H1 (cell line): ENCODE measurements at regions not wholly inside any gene's neighbourhood (a gene's known extent, or its start where the extent isn't known, plus 50 kb on each side); places are given as distances from the start of the nearest gene placed in this dataset.

Experiments used
- CTCF ChIA-PET: fragments of 300-600 bp; sonication (Branson Sonifier 250); formaldehyde crosslinking; loops from one replicate; lab custom pipeline; 2021; ENCODE audit not compliant: partially characterized antibody; lab: Charles Lee
- POLR2A ChIA-PET: fragments of 300-600 bp; sonication (Branson Sonifier 250); formaldehyde crosslinking; loops from one replicate; lab custom pipeline; 2021; ENCODE audit warnings: inconsistent platforms; ENCODE audit not compliant: partially characterized antibody; lab: Charles Lee
- DNase-seq, 2 experiments: peaks; one replicate each; pipeline versions ENCODE4 v3.0.0 to v3.0.0-alpha.2; 2010 to 2022; ENCODE audit warnings: low spot score in 2 of 2, low read depth in 1 of 2, mixed read lengths in 1 of 2
- FAIRE-seq: peaks from 2 replicates; lab custom pipeline; 2011; peaks lifted over from hg19 to GRCh38; lab: Jason Lieb, UNC
- H2AFZ ChIP-seq: 2 replicates; pipeline ENCODE4 v1.8.1; 2012; ENCODE audit warnings: low read length, inconsistent platforms
- H2AK5ac ChIP-seq: 2 replicates; pipeline ENCODE4 v1.6.1; 2013; ENCODE audit warnings: low read depth, low read length
- H2BK120ac ChIP-seq: replicated peaks from 2 replicates; pipeline ENCODE3; 2013; ENCODE audit warnings: low read depth, low read length, inconsistent platforms
- H2BK12ac ChIP-seq: 2 replicates; pipeline ENCODE4 v1.6.1; 2013; ENCODE audit warnings: low read depth, low read length
- H2BK15ac ChIP-seq: 2 replicates; pipeline ENCODE4 v1.6.1; 2013; ENCODE audit warnings: low read length
- H2BK20ac ChIP-seq: 2 replicates; pipeline ENCODE4 v1.6.1; 2013; ENCODE audit warnings: low read length
- H2BK5ac ChIP-seq: 2 replicates; pipeline ENCODE4 v1.6.1; 2013; ENCODE audit warnings: low read depth, low read length
- H3K14ac ChIP-seq: 2 replicates; pipeline ENCODE4 v1.6.1; 2013; ENCODE audit warnings: inconsistent platforms; ENCODE audit not compliant: insufficient read length
- H3K18ac ChIP-seq: 2 replicates; pipeline ENCODE4 v1.6.1; 2013; ENCODE audit warnings: low read length; ENCODE audit errors: extremely low read depth
- H3K23ac ChIP-seq: 2 replicates; pipeline ENCODE4 v1.6.1; 2013; ENCODE audit warnings: inconsistent platforms; ENCODE audit not compliant: insufficient read length
- H3K23me2 ChIP-seq: 2 replicates; pipeline ENCODE4 v1.6.1; 2013; ENCODE audit warnings: low read depth, low read length
- H3K27ac ChIP-seq: 2 replicates; pipeline ENCODE4 v1.6.1; 2011; ENCODE audit warnings: low read depth, low read length, inconsistent platforms
- H3K27me3 ChIP-seq, 4 experiments: replicated peaks in 1 of 4; 1 replicate in 1 of 4; 2 replicates in 3 of 4; pipeline versions ENCODE4 v1.6.1 to v1.8.1; 2011 to 2013; ENCODE audit warnings: low read length in 3 of 4, mild to moderate bottlenecking in 3 of 4, inconsistent platforms in 2 of 4, mixed read lengths in 2 of 4, moderate library complexity in 1 of 4; ENCODE audit not compliant: control insufficient read depth in 3 of 4, insufficient read depth in 3 of 4; ENCODE audit errors: extremely low read depth in 1 of 4
- H3K36me3 ChIP-seq, 4 experiments: 2 replicates each; pipeline versions ENCODE4 v1.6.1 to v1.8.1; 2011 to 2013; ENCODE audit warnings: mild to moderate bottlenecking in 4 of 4, low read length in 3 of 4, moderate library complexity in 2 of 4, control low read depth in 1 of 4, inconsistent platforms in 1 of 4; ENCODE audit not compliant: insufficient read depth in 4 of 4, control insufficient read depth in 2 of 4
- H3K4ac ChIP-seq: replicated peaks from 2 replicates; pipeline ENCODE3; 2013; ENCODE audit warnings: low read length, low read depth, mixed read lengths, inconsistent platforms; ENCODE audit not compliant: insufficient read length
- H3K4me1 ChIP-seq, 4 experiments: replicated peaks in 1 of 4; 1 replicate in 1 of 4; 2 replicates in 3 of 4; pipeline versions ENCODE4 v1.6.1 to v1.8.1; 2011 to 2013; ENCODE audit warnings: low read length in 3 of 4, inconsistent platforms in 2 of 4, mixed read lengths in 1 of 4; ENCODE audit not compliant: insufficient read depth in 4 of 4, control insufficient read depth in 3 of 4
- H3K4me2 ChIP-seq, 2 experiments: 2 replicates each; pipeline versions ENCODE4 v1.6.1 to v1.8.1; 2011 to 2013; ENCODE audit warnings: low read depth in 2 of 2, low read length in 2 of 2, control low read depth in 1 of 2, inconsistent platforms in 1 of 2, mild to moderate bottlenecking in 1 of 2; ENCODE audit not compliant: insufficient read depth in 1 of 2
- H3K4me3 ChIP-seq, 4 experiments: fragments of 200-600, 300-600 bp in 1 of 4; sonication (generic), shearing (Covaris generic), sonication (Bioruptor Twin) in 1 of 4; 2 replicates each; pipeline versions ENCODE4 v1.5.1 to v1.8.1; 2011 to 2016; ENCODE audit warnings: low read length in 4 of 4, low read depth in 3 of 4, control low read depth in 2 of 4, inconsistent platforms in 2 of 4, mild to moderate bottlenecking in 2 of 4, mixed read lengths in 1 of 4, moderate library complexity in 1 of 4; ENCODE audit not compliant: insufficient read depth in 2 of 4; ENCODE audit errors: extremely low read depth in 1 of 4
- H3K56ac ChIP-seq: replicated peaks from 2 replicates; pipeline ENCODE3; 2013; ENCODE audit warnings: low read depth, mild to moderate bottlenecking, mixed read lengths, low read length, inconsistent platforms; ENCODE audit not compliant: insufficient read length
- H3K79me1 ChIP-seq: 2 replicates; pipeline ENCODE4 v1.6.1; 2013; ENCODE audit warnings: low read depth, low read length, control low read depth
- H3K79me2 ChIP-seq, 2 experiments: 2 replicates each; pipeline versions ENCODE4 v1.6.1 to v1.8.1; 2012 to 2013; ENCODE audit warnings: low read length in 2 of 2, mild to moderate bottlenecking in 2 of 2, inconsistent platforms in 1 of 2; ENCODE audit not compliant: insufficient read depth in 2 of 2, control insufficient read depth in 1 of 2
- H3K9ac ChIP-seq, 4 experiments: replicated peaks in 1 of 4; 1 replicate in 1 of 4; 2 replicates in 3 of 4; pipeline versions ENCODE4 v1.6.1 to v1.8.1; 2011 to 2013; ENCODE audit warnings: low read depth in 3 of 4, low read length in 3 of 4, control low read depth in 2 of 4, mild to moderate bottlenecking in 2 of 4, moderate library complexity in 2 of 4, inconsistent platforms in 1 of 4; ENCODE audit errors: extremely low read depth in 1 of 4
- H3K9me3 ChIP-seq, 2 experiments: 2 replicates each; pipeline versions ENCODE4 v1.6.1 to v1.8.1; 2012 to 2013; ENCODE audit warnings: mild to moderate bottlenecking in 2 of 2, moderate library complexity in 2 of 2, control low read depth in 1 of 2, inconsistent platforms in 1 of 2, low read depth in 1 of 2, low read length in 1 of 2, mixed read lengths in 1 of 2; ENCODE audit not compliant: insufficient read depth in 2 of 2
- H4K20me1 ChIP-seq, 2 experiments: replicated peaks in 1 of 2; 2 replicates each; pipeline versions ENCODE3 to v1.8.1; 2011 to 2013; ENCODE audit warnings: inconsistent platforms in 2 of 2, low read length in 2 of 2, mild to moderate bottlenecking in 1 of 2; ENCODE audit not compliant: insufficient read depth in 2 of 2, control insufficient read depth in 1 of 2
- H4K5ac ChIP-seq: 2 replicates; pipeline ENCODE4 v1.6.1; 2013; ENCODE audit warnings: low read length, low read depth, mixed read lengths, inconsistent platforms; ENCODE audit not compliant: insufficient read length
- H4K8ac ChIP-seq: 2 replicates; pipeline ENCODE4 v1.8.0; 2013; ENCODE audit warnings: mild to moderate bottlenecking, moderate library complexity, low read length, inconsistent platforms; ENCODE audit not compliant: insufficient read depth; ENCODE audit errors: extremely low read depth
- H4K91ac ChIP-seq: replicated peaks from 2 replicates; pipeline ENCODE3; 2013; ENCODE audit warnings: low read length, mixed read lengths, inconsistent platforms; ENCODE audit not compliant: insufficient read length
- CBX5 ChIP-seq: fragments of 300-800, 300-1000 bp; sonication (generic); IDR thresholded peaks from 2 replicates; pipeline ENCODE4 v1.7.1; 2016; ENCODE audit warnings: antibody characterized with exemption, low read length, low read depth
- WGBS, 2 experiments: shearing (Covaris generic) in 1 of 2; methylation state at CpG; one replicate each; pipeline versions ENCODE4 v1.1.6 to v1.1.7; 2013 to 2015; ENCODE audit warnings: low lambda C conversion rate in 2 of 2, mixed read lengths in 2 of 2, inconsistent platforms in 1 of 2, low coverage in 1 of 2, missing lambda C conversion rate in 1 of 2; ENCODE audit not compliant: insufficient replicate concordance in 2 of 2, insufficient coverage in 1 of 2, insufficient read length in 1 of 2; ENCODE audit errors: extremely low coverage in 1 of 2, missing lambda C conversion rate in 1 of 2; 5-methylcytosine and 5-hydroxymethylcytosine counted together

DNA sequence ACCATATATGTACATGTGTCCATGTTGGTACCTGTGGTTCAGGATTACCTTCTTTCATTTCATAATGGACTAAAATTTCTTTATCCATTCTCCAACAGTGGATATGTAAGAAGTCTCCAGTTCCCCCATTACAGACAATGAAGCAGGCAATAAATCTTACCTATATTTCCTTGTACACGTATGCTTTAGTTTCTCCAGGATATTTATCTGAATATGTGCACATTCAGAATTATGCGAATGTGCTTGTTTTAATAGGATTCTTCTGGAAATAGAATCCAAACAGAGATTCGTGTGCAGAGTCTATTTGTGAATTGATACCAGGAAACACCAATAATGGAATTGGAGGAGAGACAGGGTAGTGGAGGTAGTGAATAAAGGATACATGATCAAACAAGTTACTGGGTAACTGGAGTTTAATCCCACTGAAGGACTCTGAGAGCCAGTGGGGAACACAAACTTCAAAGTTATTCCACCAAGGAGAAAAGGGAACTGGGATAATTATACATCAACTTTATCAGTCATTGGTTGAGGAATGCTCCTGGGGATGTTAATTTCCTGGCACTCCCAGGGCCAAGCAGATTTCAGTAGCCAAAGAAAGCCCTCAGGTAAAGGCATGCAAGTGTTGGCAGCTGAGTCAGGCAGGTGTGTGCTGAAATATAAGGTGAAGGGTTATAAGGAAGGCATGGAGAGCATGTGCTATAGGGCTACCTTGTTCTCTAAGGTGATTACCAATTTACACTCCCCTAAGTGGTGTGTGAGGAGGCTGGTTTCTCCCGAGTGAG is 374.9 kb upstream of the PBX1 start:
- 92% methylated on average over 4 of the region's 4 CpGs; no CpG with 5 or more reads in 1 of the 2 experiments for WGBS, 2 experiments
- no peak overlapping the region for H3K56ac ChIP-seq
- peaks cover 0 to 5% (median 0%) of the 10 kb centered on the region in 4 experiments; a peak in 1 of 7 replicates for H3K4me1 ChIP-seq
- no peaks in the 10 kb centered on the region for H3K79me2 ChIP-seq
- H2BK120ac ChIP-seq, result no peak overlapping the region
- H3K23me2 ChIP-seq, result no peaks in the 10 kb centered on the region
- no peak overlapping the region for H2BK15ac ChIP-seq
- H2BK5ac ChIP-seq, result no peak overlapping the region
- no peak overlapping the region for H3K9ac ChIP-seq
- no peaks in the 10 kb centered on the region for H3K79me1 ChIP-seq
- no peaks in the 10 kb centered on the region for H3K36me3 ChIP-seq
- no peak overlapping the region for H2AFZ ChIP-seq
- FAIRE-seq (no peak), DNase-seq (no peak)
- POLR2A ChIA-PET, result no interaction called here
- H3K27me3 ChIP-seq, result no peaks in the 10 kb centered on the region
- no peak overlapping the region for H3K4me3 ChIP-seq
- H4K20me1 ChIP-seq, result no peaks in the 10 kb centered on the region
- H3K23ac ChIP-seq, result no peak overlapping the region
- no peak overlapping the region for H4K8ac ChIP-seq
- no peak overlapping the region for H4K5ac ChIP-seq
- no peak overlapping the region for H3K14ac ChIP-seq
- CTCF ChIA-PET, result interaction anchor here (1.0 kb wide), 1 partner anchor 648 kb away, joined by 3 read pairs; no protein-coding TSS in a partner anchor
- no peak overlapping the region for H3K4me2 ChIP-seq
- no peak for TF ChIP-seq CBX5
- no peak overlapping the region; the same call in 1 of the 2 replicates for H3K18ac ChIP-seq
- no peak overlapping the region for H2AK5ac ChIP-seq
- H2BK12ac ChIP-seq, result no peak overlapping the region
- no peaks in the 10 kb centered on the region for H3K9me3 ChIP-seq
- H4K91ac ChIP-seq, result no peak overlapping the region
- H2BK20ac ChIP-seq, result no peak overlapping the region
- H3K27ac ChIP-seq, result no peak overlapping the region
- no peak overlapping the region for H3K4ac ChIP-seq
